Loucy (cell line): ENCODE measurements at regions not wholly inside any gene's neighbourhood (a gene's known extent, or its start where the extent isn't known, plus 50 kb on each side); places are given as distances from the start of the nearest gene placed in this dataset.

Experiments
- EZH2phosphoT487 ChIP-seq: fragments of 200-600 bp; IDR thresholded peaks from 2 replicates; pipeline ENCODE4 v1.6.1; 2018; ENCODE audit warnings: antibody characterized with exemption, mild to moderate bottlenecking, moderate library complexity, borderline replicate concordance
- TF ChIP-seq, protein P1 (sequence below): fragments of 200-600 bp; sonication (generic); conservative IDR thresholded peaks from 2 replicates; pipeline ENCODE4 v1.5.1; 2014; ENCODE audit warnings: mild to moderate bottlenecking, antibody characterized with exemption, low read length

DNA sequence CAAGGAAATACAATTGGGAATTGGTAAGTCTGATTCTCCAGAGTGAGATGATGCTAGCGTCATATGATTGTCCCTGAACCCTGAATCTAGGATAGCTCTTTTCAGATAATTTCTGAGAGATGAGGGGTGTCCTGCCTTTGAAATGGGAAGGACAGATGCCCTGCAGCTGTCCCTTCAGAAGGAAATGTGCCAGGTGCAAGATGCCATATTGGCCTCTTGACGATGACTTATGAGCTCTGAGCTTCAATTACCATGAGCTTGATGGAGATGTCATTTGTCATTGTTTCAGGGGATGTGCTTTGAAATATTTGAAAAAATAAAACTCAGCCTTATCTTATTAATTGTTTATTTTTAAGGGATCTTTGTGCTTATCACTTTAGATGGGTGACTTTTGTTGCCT, 185.1 kb downstream of the DACT1 start:
- TF ChIP-seq, protein P1, sequence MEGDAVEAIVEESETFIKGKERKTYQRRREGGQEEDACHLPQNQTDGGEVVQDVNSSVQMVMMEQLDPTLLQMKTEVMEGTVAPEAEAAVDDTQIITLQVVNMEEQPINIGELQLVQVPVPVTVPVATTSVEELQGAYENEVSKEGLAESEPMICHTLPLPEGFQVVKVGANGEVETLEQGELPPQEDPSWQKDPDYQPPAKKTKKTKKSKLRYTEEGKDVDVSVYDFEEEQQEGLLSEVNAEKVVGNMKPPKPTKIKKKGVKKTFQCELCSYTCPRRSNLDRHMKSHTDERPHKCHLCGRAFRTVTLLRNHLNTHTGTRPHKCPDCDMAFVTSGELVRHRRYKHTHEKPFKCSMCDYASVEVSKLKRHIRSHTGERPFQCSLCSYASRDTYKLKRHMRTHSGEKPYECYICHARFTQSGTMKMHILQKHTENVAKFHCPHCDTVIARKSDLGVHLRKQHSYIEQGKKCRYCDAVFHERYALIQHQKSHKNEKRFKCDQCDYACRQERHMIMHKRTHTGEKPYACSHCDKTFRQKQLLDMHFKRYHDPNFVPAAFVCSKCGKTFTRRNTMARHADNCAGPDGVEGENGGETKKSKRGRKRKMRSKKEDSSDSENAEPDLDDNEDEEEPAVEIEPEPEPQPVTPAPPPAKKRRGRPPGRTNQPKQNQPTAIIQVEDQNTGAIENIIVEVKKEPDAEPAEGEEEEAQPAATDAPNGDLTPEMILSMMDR, result no peak
- no peak for TF ChIP-seq EZH2phosphoT487
